ENCODE measurements at regions not wholly inside any gene's neighbourhood (a gene's known extent, or its start where the extent isn't known, plus 50 kb on each side); places are given as distances from the start of the nearest gene placed in this dataset.

- TF ChIP-seq CEBPB (IDR thresholded peaks at IDR 0.05) = no peak
- no peak for TF ChIP-seq FOXM1 (IDR thresholded peaks at IDR 0.05; ENCODE audit: borderline replicate concordance, low read depth)
- TF ChIP-seq TAF1 (IDR thresholded peaks at IDR 0.05; ENCODE audit: low read depth) = no peak
- TF ChIP-seq REST (IDR thresholded peaks at IDR 0.05; ENCODE audit: low read depth) = no peak
- TF ChIP-seq MAX (IDR thresholded peaks at IDR 0.05) = no peak
- no peak for TF ChIP-seq EP300 (IDR thresholded peaks at IDR 0.05; ENCODE audit: borderline replicate concordance)
- no peak for TF ChIP-seq NFIC (IDR thresholded peaks at IDR 0.05)
- TF ChIP-seq YY1 (IDR thresholded peaks at IDR 0.05; ENCODE audit: low read depth) = no peak
- TF ChIP-seq USF1 (IDR thresholded peaks at IDR 0.05) = no peak
- TF ChIP-seq ZBTB7A (IDR thresholded peaks at IDR 0.05; ENCODE audit: low read depth) = no peak
- no peak for TF ChIP-seq TCF12 (IDR thresholded peaks at IDR 0.05; ENCODE audit: low read depth)
Measured at GRCh38 chrX:30990361-30990760, 81.5 kb downstream of the FTHL17 start.
